B cell (primary cell): ENCODE measurements at regions not wholly inside any gene's neighbourhood (a gene's known extent, or its start where the extent isn't known, plus 50 kb on each side); places are given as distances from the start of the nearest gene placed in this dataset.

Experiments
- ATAC-seq: fragments of 200-7000 bp; cut with Tn5 transposase; one replicate; pipeline ENCODE4 v1.10.0; 2021; ENCODE audit warnings: low read depth, mild to moderate bottlenecking, moderate number of reproducible peaks, moderate library complexity
- CTCF ChIA-PET: fragments of 350-600 bp; sonication (Branson Sonifier 250); formaldehyde crosslinking; loops from one replicate; lab custom pipeline; 2021; ENCODE audit warnings: antibody characterized with exemption, inconsistent platforms; lab: Charles Lee
- POLR2A ChIA-PET: fragments of 350-600 bp; sonication (Branson Sonifier 250); formaldehyde crosslinking; loops from one replicate; lab custom pipeline; 2021; ENCODE audit warnings: antibody characterized with exemption; lab: Charles Lee
- DNase-seq: peaks from one replicate; pipeline ENCODE4 v3.0.0; 2013
- H2AFZ ChIP-seq: 2 replicates; pipeline ENCODE4 v1.6.1; 2012; ENCODE audit warnings: mild to moderate bottlenecking, low read depth, low read length; ENCODE audit not compliant: insufficient read depth, poor library complexity, severe bottlenecking
- H3K27ac ChIP-seq, 2 donors: 1 replicate in 1 of 2; 2 replicates in 1 of 2; pipeline ENCODE4 v1.5.1; 2012 to 2013; ENCODE audit warnings: low read length in 2 of 2, mild to moderate bottlenecking in 2 of 2, moderate library complexity in 1 of 2
- H3K27me3 ChIP-seq, 4 experiments: fragments of 200-600 bp in 1 of 4; sonication (generic) in 1 of 4; replicated peaks in 1 of 4; 1 replicate in 2 of 4; 2 replicates in 2 of 4; pipeline versions ENCODE4 v1.6.1 to v1.7.0; 2013 to 2016; ENCODE audit warnings: low read length in 3 of 4, mild to moderate bottlenecking in 2 of 4, mixed read lengths in 1 of 4, moderate library complexity in 1 of 4; ENCODE audit not compliant: insufficient read depth in 4 of 4, control insufficient read depth in 3 of 4; ENCODE audit errors: control extremely low read depth in 1 of 4
- H3K36me3 ChIP-seq, 2 experiments: replicated peaks in 1 of 2; 1 replicate in 1 of 2; 2 replicates in 1 of 2; pipeline versions ENCODE4 v1.6.1 to v1.7.1; 2013; ENCODE audit warnings: low read length in 1 of 2; ENCODE audit not compliant: insufficient read depth in 2 of 2, control insufficient read depth in 1 of 2; ENCODE audit errors: control extremely low read depth in 1 of 2, extremely low read depth in 1 of 2
- H3K4me1 ChIP-seq, 2 donors: fragments of 200-600 bp in 1 of 2; sonication (generic) in 1 of 2; 1 replicate in 1 of 2; 2 replicates in 1 of 2; pipeline versions ENCODE4 v1.5.1 to v1.6.1; 2013 to 2017; ENCODE audit warnings: low read length in 2 of 2; ENCODE audit not compliant: control insufficient read depth in 2 of 2, insufficient read depth in 2 of 2
- H3K4me2 ChIP-seq: replicated peaks from 2 replicates; pipeline ENCODE3; 2012; ENCODE audit warnings: mild to moderate bottlenecking, low read depth, low read length; ENCODE audit not compliant: poor library complexity, severe bottlenecking
- H3K4me3 ChIP-seq, 5 experiments: fragments of 200-600 bp in 1 of 5; sonication (generic) in 1 of 5; 1 replicate in 3 of 5; 2 replicates in 2 of 5; pipeline versions ENCODE4 v1.5.1 to v1.7.0; 2011 to 2016; ENCODE audit warnings: low read length in 4 of 5, mild to moderate bottlenecking in 4 of 5, low read depth in 2 of 5, control low read depth in 1 of 5, moderate library complexity in 1 of 5; ENCODE audit not compliant: insufficient read depth in 1 of 5; ENCODE audit errors: control extremely low read depth in 1 of 5, extremely low read depth in 1 of 5
- H3K79me2 ChIP-seq: fragments of 200-600 bp; sonication (generic); one replicate; pipeline ENCODE4 v1.6.0; 2016; ENCODE audit warnings: low read length; ENCODE audit not compliant: control insufficient read depth, insufficient read depth
- H3K9ac ChIP-seq: fragments of 200-600 bp; sonication (generic); 2 replicates; pipeline ENCODE4 v1.6.1; 2017; ENCODE audit warnings: mild to moderate bottlenecking, low read length, moderate library complexity
- H3K9me3 ChIP-seq, 3 donors: one replicate each; pipeline versions ENCODE4 v1.6.1 to v1.7.1; 2013; ENCODE audit warnings: low read length in 2 of 3; ENCODE audit not compliant: control insufficient read depth in 2 of 3, insufficient read depth in 1 of 3; ENCODE audit errors: control extremely low read depth in 1 of 3
- H4K20me1 ChIP-seq: 2 replicates; pipeline ENCODE4 v1.6.0; 2012; ENCODE audit warnings: mild to moderate bottlenecking, low read length; ENCODE audit not compliant: insufficient read depth, control insufficient read depth, poor library complexity, severe bottlenecking
- H3K27ac Mint-ChIP-seq: one replicate; pipeline ENCODE4 v1.8.0; 2021; ENCODE audit warnings: mixed read lengths
- H3K27me3 Mint-ChIP-seq: one replicate; pipeline ENCODE4 v1.8.0; 2021; ENCODE audit warnings: mixed read lengths
- H3K4me1 Mint-ChIP-seq: one replicate; pipeline ENCODE4 v1.8.0; 2021; ENCODE audit warnings: mixed read lengths
- H3K4me3 Mint-ChIP-seq: one replicate; pipeline ENCODE4 v1.8.0; 2021; ENCODE audit warnings: mixed read lengths
- H3K9me3 Mint-ChIP-seq: one replicate; pipeline ENCODE4 v1.8.0; 2022; ENCODE audit warnings: mixed read lengths; ENCODE audit not compliant: insufficient read depth
- EZH2 ChIP-seq: IDR thresholded peaks from 2 replicates; pipeline ENCODE4 v1.6.1; 2012; ENCODE audit warnings: borderline replicate concordance, low read depth, mild to moderate bottlenecking, moderate library complexity, low read length; ENCODE audit not compliant: insufficient read depth, poor library complexity, severe bottlenecking
- WGBS: methylation state at CpG from one replicate; pipeline ENCODE4 v1.1.5; 2013; ENCODE audit warnings: missing lambda C conversion rate; ENCODE audit not compliant: insufficient coverage; 5-methylcytosine and 5-hydroxymethylcytosine counted together
- intact Hi-C: fragments of 100-400 bp; cut with micrococcal nuclease; formaldehyde crosslinking; loops from one replicate; pipeline ENCODE4 v1.10.0; 2022
- TF ChIP-seq, protein P1 (sequence below): fragments of 200-600 bp; IDR thresholded peaks from one replicate; pipeline ENCODE4 v1.8.0; 2022; ENCODE audit warnings: antibody characterized with exemption, mild to moderate bottlenecking

DNA sequence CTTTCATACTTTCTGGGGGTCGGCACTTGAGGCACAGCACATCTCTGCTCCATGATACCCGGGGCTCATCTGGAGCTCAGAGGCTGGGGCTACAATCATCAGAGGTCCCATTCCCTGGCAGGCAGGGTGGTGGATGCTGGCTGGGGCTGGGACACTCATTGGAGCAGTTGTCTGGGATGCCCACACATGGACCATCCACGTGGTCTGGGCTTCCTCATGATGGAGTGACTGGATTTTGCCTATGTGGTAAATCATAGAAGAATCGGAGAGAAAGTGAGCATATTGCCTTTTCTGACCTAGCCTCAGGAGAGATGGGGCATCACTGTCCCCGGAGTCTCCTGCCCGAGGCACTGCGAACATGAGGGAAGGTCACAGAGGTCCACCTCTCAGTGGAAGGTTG, 91.4 kb upstream of the IRS2 start:
- no peak overlapping the region for H3K4me3 Mint-ChIP-seq
- peaks cover 3% of the 10 kb centered on the region for H3K27me3 Mint-ChIP-seq
- Histone ChIP-seq H3K9me3 (peaks cover 0 to 6% (median 0%) of the 10 kb centered on the region in 3 donors), H3K4me3 (no peak overlapping the region), H2AFZ (no peak overlapping the region), H3K4me2 (no peak overlapping the region), H3K9ac (no peak overlapping the region), H4K20me1 (no peaks in the 10 kb centered on the region), H3K79me2 (no peaks in the 10 kb centered on the region), H3K27me3 (no peaks in the 10 kb centered on the region), H3K36me3 (no peaks in the 10 kb centered on the region), H3K4me1 (no peaks in the 10 kb centered on the region), H3K27ac (no peak overlapping the region)
- intact Hi-C loops: no loop called here
- POLR2A ChIA-PET: no interaction called here
- no peak for DNase-seq
- ATAC-seq: no peak
- no peaks in the 10 kb centered on the region for H3K9me3 Mint-ChIP-seq
- WGBS: 83% methylated on average over 4 of the region's 7 CpGs
- H3K27ac Mint-ChIP-seq: no peak overlapping the region
- TF ChIP-seq, protein P1, sequence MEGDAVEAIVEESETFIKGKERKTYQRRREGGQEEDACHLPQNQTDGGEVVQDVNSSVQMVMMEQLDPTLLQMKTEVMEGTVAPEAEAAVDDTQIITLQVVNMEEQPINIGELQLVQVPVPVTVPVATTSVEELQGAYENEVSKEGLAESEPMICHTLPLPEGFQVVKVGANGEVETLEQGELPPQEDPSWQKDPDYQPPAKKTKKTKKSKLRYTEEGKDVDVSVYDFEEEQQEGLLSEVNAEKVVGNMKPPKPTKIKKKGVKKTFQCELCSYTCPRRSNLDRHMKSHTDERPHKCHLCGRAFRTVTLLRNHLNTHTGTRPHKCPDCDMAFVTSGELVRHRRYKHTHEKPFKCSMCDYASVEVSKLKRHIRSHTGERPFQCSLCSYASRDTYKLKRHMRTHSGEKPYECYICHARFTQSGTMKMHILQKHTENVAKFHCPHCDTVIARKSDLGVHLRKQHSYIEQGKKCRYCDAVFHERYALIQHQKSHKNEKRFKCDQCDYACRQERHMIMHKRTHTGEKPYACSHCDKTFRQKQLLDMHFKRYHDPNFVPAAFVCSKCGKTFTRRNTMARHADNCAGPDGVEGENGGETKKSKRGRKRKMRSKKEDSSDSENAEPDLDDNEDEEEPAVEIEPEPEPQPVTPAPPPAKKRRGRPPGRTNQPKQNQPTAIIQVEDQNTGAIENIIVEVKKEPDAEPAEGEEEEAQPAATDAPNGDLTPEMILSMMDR: no peak
- no peak for TF ChIP-seq EZH2
- CTCF ChIA-PET: no interaction called here
- H3K4me1 Mint-ChIP-seq: no peaks in the 10 kb centered on the region

DNA sequence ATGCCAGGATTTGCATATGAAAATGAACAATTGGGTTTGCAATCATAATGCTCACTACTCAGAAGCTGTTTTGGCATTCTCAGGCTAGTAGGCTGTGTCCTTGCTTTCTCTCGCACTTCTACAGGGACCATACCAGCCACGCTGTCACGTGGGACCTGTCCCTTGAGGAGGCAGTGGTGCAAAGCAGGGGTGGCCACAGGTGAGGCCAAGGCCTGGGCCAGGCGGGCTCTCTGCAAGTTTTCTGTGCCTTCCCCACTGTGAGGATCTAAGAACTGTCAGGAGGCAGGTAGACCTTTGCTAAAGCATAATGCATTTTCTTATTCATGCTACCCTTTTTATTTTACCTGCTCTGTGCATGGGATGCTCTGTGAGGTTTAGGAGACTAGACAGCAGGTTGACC, 89.4 kb upstream of the IRS2 start:
- no peak for TF ChIP-seq EZH2
- TF ChIP-seq, protein P1: no peak
- no peaks in the 10 kb centered on the region for H3K79me2 ChIP-seq
- no peaks in the 10 kb centered on the region for H3K9me3 ChIP-seq
- no peak overlapping the region for H3K27ac ChIP-seq
- H3K27ac Mint-ChIP-seq: no peak overlapping the region
- H3K4me1 ChIP-seq: no peaks in the 10 kb centered on the region
- no peaks in the 10 kb centered on the region for H3K4me1 Mint-ChIP-seq
- no peak overlapping the region for H3K4me2 ChIP-seq
- H3K9me3 Mint-ChIP-seq: no peaks in the 10 kb centered on the region
- peaks cover 3% of the 10 kb centered on the region for H3K27me3 Mint-ChIP-seq
- H3K4me3 Mint-ChIP-seq: no peak overlapping the region
- intact Hi-C loops: no loop called here
- ChIA-PET POLR2A (no interaction called here), CTCF (no interaction called here)
- H2AFZ ChIP-seq: no peak overlapping the region
- no peaks in the 10 kb centered on the region for H3K27me3 ChIP-seq
- no peak overlapping the region for H3K4me3 ChIP-seq
- no peak overlapping the region for H3K9ac ChIP-seq
- H3K36me3 ChIP-seq: no peaks in the 10 kb centered on the region
- no peaks in the 10 kb centered on the region for H4K20me1 ChIP-seq
- ATAC-seq: no peak
- 95% methylated on average over 4 of the region's 4 CpGs for WGBS
- DNase-seq: no peak
